ENCODE measurements at regions not wholly inside any gene's neighbourhood (a gene's known extent, or its start where the extent isn't known, plus 50 kb on each side); places are given as distances from the start of the nearest gene placed in this dataset.

DNA sequence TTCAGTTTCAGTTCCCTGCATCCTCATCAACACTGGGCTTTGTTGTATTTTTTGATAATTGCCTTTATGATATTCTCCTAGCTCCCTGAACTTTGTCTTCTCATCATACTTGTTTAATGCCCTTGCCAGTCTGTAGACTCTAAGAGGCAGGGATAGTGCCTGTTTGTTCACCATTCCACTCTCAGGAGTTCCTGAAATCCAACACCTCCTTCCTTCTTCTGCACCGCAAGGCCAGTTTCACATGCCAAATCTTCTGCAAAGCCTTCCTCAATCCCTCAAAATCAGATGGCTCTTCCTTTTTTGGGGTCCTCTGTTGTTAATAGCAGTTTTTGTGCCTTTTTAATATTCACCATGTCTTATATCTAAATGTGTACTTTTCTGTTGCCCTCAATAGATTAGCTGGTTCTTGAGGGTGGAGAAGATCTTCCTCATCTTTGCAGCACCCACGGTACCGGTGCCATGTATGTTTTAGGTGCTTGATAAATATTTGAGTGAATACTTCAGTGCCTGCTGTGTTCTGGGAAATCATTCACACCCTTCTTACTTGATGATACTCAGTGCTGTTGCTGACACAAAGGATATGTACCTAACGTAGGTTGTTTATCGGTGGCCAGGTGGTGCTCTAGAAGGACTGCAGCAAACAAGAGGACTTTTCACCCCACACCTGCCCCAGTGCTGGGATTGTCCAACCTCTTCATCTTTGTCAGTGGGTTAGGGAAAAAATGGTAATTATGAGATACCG, 85.3 kb upstream of the LIMCH1 start:
- Histone ChIP-seq H3K4me3 (no peak overlapping the region), H3K27ac (no peak overlapping the region)
- TF ChIP-seq CTCF (IDR thresholded peaks at IDR 0.05) = no peak
- DNase-seq (ENCODE audit: low spot score) = no peak

- Histone ChIP-seq H3K4me3 (no peak overlapping the region), H3K27ac (no peak overlapping the region)
- TF ChIP-seq CTCF (IDR thresholded peaks at IDR 0.05) = no peak
- DNase-seq (ENCODE audit: low spot score) = no peak
These were observed 83.5 kb upstream of the LIMCH1 start for GRCh38 chr4:41454423-41454822.

- DNase-seq (ENCODE audit: low spot score) = no peak
- no peak overlapping the region for H3K27ac ChIP-seq
- no peak overlapping the region for H3K4me3 ChIP-seq
- TF ChIP-seq CTCF (IDR thresholded peaks at IDR 0.05) = no peak
These were observed 82.8 kb upstream of the LIMCH1 start for GRCh38 chr4:41455206-41455605.

GRCh38 chr4:41456559-41457101, 81.3 kb upstream of the LIMCH1 start:
- TF ChIP-seq CTCF (IDR thresholded peaks at IDR 0.05) = no peak
- H3K4me3 ChIP-seq = no peak overlapping the region
- DNase-seq (ENCODE audit: low spot score) = no peak
- no peak overlapping the region for H3K27ac ChIP-seq

DNA sequence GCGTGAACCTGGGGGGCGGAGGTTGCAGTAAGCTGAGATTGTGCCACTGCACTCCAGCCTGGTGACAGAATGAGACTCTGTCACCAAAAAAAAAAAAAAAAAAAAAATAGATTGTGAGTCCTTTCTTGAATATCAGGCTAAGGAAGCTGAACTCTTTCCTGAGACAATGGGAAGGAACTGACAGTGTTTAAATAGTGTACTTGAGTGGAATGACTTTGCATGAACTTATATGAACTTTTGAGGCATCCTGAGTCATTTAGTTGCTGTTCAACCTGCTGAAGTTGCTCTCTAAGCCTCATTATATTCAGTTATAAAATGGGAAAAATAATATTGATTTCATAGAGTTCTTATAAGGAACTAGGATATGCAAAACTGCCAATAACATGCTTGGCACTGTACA, 79.3 kb upstream of the LIMCH1 start:
- no peak overlapping the region for H3K4me3 ChIP-seq
- H3K27ac ChIP-seq = no peak overlapping the region
- TF ChIP-seq CTCF (IDR thresholded peaks at IDR 0.05) = no peak
- no peak for DNase-seq (ENCODE audit: low spot score)

- DNase-seq (ENCODE audit: low spot score) = no peak
- no peak for TF ChIP-seq CTCF (IDR thresholded peaks at IDR 0.05)
These were observed 77.3 kb upstream of the LIMCH1 start for GRCh38 chr4:41460641-41461040.

GRCh38 chr4:41461780-41462307, 76.1 kb upstream of the LIMCH1 start:
- Histone ChIP-seq H3K4me3 (no peak overlapping the region), H3K27ac (no peak overlapping the region)
- no peak for DNase-seq (ENCODE audit: low spot score)
- TF ChIP-seq CTCF (IDR thresholded peaks at IDR 0.05) = no peak

More at GRCh38 chr4:41460641-41461040, 77.3 kb upstream of the LIMCH1 start:
- Histone ChIP-seq H3K4me3 (no peak overlapping the region), H3K27ac (no peak overlapping the region)

Measured in coronary artery (tissue), 2 donors.